B cell (primary cell): ENCODE measurements at regions not wholly inside any gene's neighbourhood (a gene's known extent, or its start where the extent isn't known, plus 50 kb on each side); places are given as distances from the start of the nearest gene placed in this dataset.

ENCODE experiments used
- ATAC-seq: fragments of 200-7000 bp; cut with Tn5 transposase; one replicate; pipeline ENCODE4 v1.10.0; 2021; ENCODE audit warnings: low read depth, mild to moderate bottlenecking, moderate number of reproducible peaks, moderate library complexity
- CTCF ChIA-PET: fragments of 350-600 bp; sonication (Branson Sonifier 250); formaldehyde crosslinking; loops from one replicate; lab custom pipeline; 2021; ENCODE audit warnings: antibody characterized with exemption, inconsistent platforms; lab: Charles Lee
- POLR2A ChIA-PET: fragments of 350-600 bp; sonication (Branson Sonifier 250); formaldehyde crosslinking; loops from one replicate; lab custom pipeline; 2021; ENCODE audit warnings: antibody characterized with exemption; lab: Charles Lee
- DNase-seq: peaks from one replicate; pipeline ENCODE4 v3.0.0; 2013
- H2AFZ ChIP-seq: 2 replicates; pipeline ENCODE4 v1.6.1; 2012; ENCODE audit warnings: mild to moderate bottlenecking, low read depth, low read length; ENCODE audit not compliant: insufficient read depth, poor library complexity, severe bottlenecking
- H3K27ac ChIP-seq, 2 donors: 1 replicate in 1 of 2; 2 replicates in 1 of 2; pipeline ENCODE4 v1.5.1; 2012 to 2013; ENCODE audit warnings: low read length in 2 of 2, mild to moderate bottlenecking in 2 of 2, moderate library complexity in 1 of 2
- H3K27me3 ChIP-seq, 4 experiments: fragments of 200-600 bp in 1 of 4; sonication (generic) in 1 of 4; replicated peaks in 1 of 4; 1 replicate in 2 of 4; 2 replicates in 2 of 4; pipeline versions ENCODE4 v1.6.1 to v1.7.0; 2013 to 2016; ENCODE audit warnings: low read length in 3 of 4, mild to moderate bottlenecking in 2 of 4, mixed read lengths in 1 of 4, moderate library complexity in 1 of 4; ENCODE audit not compliant: insufficient read depth in 4 of 4, control insufficient read depth in 3 of 4; ENCODE audit errors: control extremely low read depth in 1 of 4
- H3K36me3 ChIP-seq, 2 experiments: replicated peaks in 1 of 2; 1 replicate in 1 of 2; 2 replicates in 1 of 2; pipeline versions ENCODE4 v1.6.1 to v1.7.1; 2013; ENCODE audit warnings: low read length in 1 of 2; ENCODE audit not compliant: insufficient read depth in 2 of 2, control insufficient read depth in 1 of 2; ENCODE audit errors: control extremely low read depth in 1 of 2, extremely low read depth in 1 of 2
- H3K4me1 ChIP-seq, 2 donors: fragments of 200-600 bp in 1 of 2; sonication (generic) in 1 of 2; 1 replicate in 1 of 2; 2 replicates in 1 of 2; pipeline versions ENCODE4 v1.5.1 to v1.6.1; 2013 to 2017; ENCODE audit warnings: low read length in 2 of 2; ENCODE audit not compliant: control insufficient read depth in 2 of 2, insufficient read depth in 2 of 2
- H3K4me2 ChIP-seq: replicated peaks from 2 replicates; pipeline ENCODE3; 2012; ENCODE audit warnings: mild to moderate bottlenecking, low read depth, low read length; ENCODE audit not compliant: poor library complexity, severe bottlenecking
- H3K4me3 ChIP-seq, 5 experiments: fragments of 200-600 bp in 1 of 5; sonication (generic) in 1 of 5; 1 replicate in 3 of 5; 2 replicates in 2 of 5; pipeline versions ENCODE4 v1.5.1 to v1.7.0; 2011 to 2016; ENCODE audit warnings: low read length in 4 of 5, mild to moderate bottlenecking in 4 of 5, low read depth in 2 of 5, control low read depth in 1 of 5, moderate library complexity in 1 of 5; ENCODE audit not compliant: insufficient read depth in 1 of 5; ENCODE audit errors: control extremely low read depth in 1 of 5, extremely low read depth in 1 of 5
- H3K79me2 ChIP-seq: fragments of 200-600 bp; sonication (generic); one replicate; pipeline ENCODE4 v1.6.0; 2016; ENCODE audit warnings: low read length; ENCODE audit not compliant: control insufficient read depth, insufficient read depth
- H3K9ac ChIP-seq: fragments of 200-600 bp; sonication (generic); 2 replicates; pipeline ENCODE4 v1.6.1; 2017; ENCODE audit warnings: mild to moderate bottlenecking, low read length, moderate library complexity
- H3K9me3 ChIP-seq, 3 donors: one replicate each; pipeline versions ENCODE4 v1.6.1 to v1.7.1; 2013; ENCODE audit warnings: low read length in 2 of 3; ENCODE audit not compliant: control insufficient read depth in 2 of 3, insufficient read depth in 1 of 3; ENCODE audit errors: control extremely low read depth in 1 of 3
- H4K20me1 ChIP-seq: 2 replicates; pipeline ENCODE4 v1.6.0; 2012; ENCODE audit warnings: mild to moderate bottlenecking, low read length; ENCODE audit not compliant: insufficient read depth, control insufficient read depth, poor library complexity, severe bottlenecking
- H3K27ac Mint-ChIP-seq: one replicate; pipeline ENCODE4 v1.8.0; 2021; ENCODE audit warnings: mixed read lengths
- H3K27me3 Mint-ChIP-seq: one replicate; pipeline ENCODE4 v1.8.0; 2021; ENCODE audit warnings: mixed read lengths
- H3K4me1 Mint-ChIP-seq: one replicate; pipeline ENCODE4 v1.8.0; 2021; ENCODE audit warnings: mixed read lengths
- H3K4me3 Mint-ChIP-seq: one replicate; pipeline ENCODE4 v1.8.0; 2021; ENCODE audit warnings: mixed read lengths
- H3K9me3 Mint-ChIP-seq: one replicate; pipeline ENCODE4 v1.8.0; 2022; ENCODE audit warnings: mixed read lengths; ENCODE audit not compliant: insufficient read depth
- EZH2 ChIP-seq: IDR thresholded peaks from 2 replicates; pipeline ENCODE4 v1.6.1; 2012; ENCODE audit warnings: borderline replicate concordance, low read depth, mild to moderate bottlenecking, moderate library complexity, low read length; ENCODE audit not compliant: insufficient read depth, poor library complexity, severe bottlenecking
- WGBS: methylation state at CpG from one replicate; pipeline ENCODE4 v1.1.5; 2013; ENCODE audit warnings: missing lambda C conversion rate; ENCODE audit not compliant: insufficient coverage; 5-methylcytosine and 5-hydroxymethylcytosine counted together
- intact Hi-C: fragments of 100-400 bp; cut with micrococcal nuclease; formaldehyde crosslinking; loops from one replicate; pipeline ENCODE4 v1.10.0; 2022
- TF ChIP-seq, protein P1 (sequence below): fragments of 200-600 bp; IDR thresholded peaks from one replicate; pipeline ENCODE4 v1.8.0; 2022; ENCODE audit warnings: antibody characterized with exemption, mild to moderate bottlenecking

DNA sequence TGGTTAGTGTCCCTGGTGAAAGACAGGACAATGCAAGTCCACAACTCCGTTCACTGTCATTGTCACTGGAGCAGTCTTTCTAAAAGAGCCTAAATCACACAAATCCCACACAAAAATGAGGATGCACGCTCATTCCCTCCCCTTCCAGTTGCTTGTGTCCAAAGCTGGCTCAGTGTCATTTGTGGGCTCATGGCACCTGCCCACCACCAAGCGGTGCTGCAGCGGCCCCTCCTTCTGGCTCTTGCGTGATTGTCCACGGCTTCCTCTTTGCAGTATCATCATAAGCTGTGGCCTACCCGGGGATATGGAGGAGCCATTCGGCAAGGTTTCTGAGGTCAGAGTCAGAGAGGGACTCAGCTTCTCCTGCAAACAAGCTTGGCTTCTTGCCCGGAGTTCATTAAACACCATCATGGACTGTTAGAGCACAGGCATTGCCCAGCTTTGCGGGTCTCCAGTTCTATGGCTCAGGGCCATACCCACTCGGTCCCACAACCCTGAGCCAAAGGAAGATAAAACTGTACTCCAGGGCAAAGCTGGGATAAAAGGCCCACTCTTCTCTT, 179.4 kb upstream of the AGAP1 start:
- Histone ChIP-seq H3K27ac (no peak overlapping the region), H3K4me2 (no peak overlapping the region), H3K79me2 (no peaks in the 10 kb centered on the region), H3K9me3 (peaks cover 0 to 2% (median 0%) of the 10 kb centered on the region in 3 donors), H3K27me3 (no peaks in the 10 kb centered on the region), H3K36me3 (no peaks in the 10 kb centered on the region), H3K9ac (no peak overlapping the region), H3K4me3 (no peak overlapping the region), H4K20me1 (no peaks in the 10 kb centered on the region), H3K4me1 (no peaks in the 10 kb centered on the region), H2AFZ (no peak overlapping the region)
- ChIA-PET POLR2A (no interaction called here), CTCF (no interaction called here)
- DNase-seq (no peak), ATAC-seq (no peak)
- H3K4me3 Mint-ChIP-seq: no peak overlapping the region
- H3K4me1 Mint-ChIP-seq: no peaks in the 10 kb centered on the region
- peaks cover 7% of the 10 kb centered on the region for H3K27me3 Mint-ChIP-seq
- H3K9me3 Mint-ChIP-seq: no peaks in the 10 kb centered on the region
- no peak overlapping the region for H3K27ac Mint-ChIP-seq
- no peak for TF ChIP-seq EZH2
- TF ChIP-seq, protein P1, sequence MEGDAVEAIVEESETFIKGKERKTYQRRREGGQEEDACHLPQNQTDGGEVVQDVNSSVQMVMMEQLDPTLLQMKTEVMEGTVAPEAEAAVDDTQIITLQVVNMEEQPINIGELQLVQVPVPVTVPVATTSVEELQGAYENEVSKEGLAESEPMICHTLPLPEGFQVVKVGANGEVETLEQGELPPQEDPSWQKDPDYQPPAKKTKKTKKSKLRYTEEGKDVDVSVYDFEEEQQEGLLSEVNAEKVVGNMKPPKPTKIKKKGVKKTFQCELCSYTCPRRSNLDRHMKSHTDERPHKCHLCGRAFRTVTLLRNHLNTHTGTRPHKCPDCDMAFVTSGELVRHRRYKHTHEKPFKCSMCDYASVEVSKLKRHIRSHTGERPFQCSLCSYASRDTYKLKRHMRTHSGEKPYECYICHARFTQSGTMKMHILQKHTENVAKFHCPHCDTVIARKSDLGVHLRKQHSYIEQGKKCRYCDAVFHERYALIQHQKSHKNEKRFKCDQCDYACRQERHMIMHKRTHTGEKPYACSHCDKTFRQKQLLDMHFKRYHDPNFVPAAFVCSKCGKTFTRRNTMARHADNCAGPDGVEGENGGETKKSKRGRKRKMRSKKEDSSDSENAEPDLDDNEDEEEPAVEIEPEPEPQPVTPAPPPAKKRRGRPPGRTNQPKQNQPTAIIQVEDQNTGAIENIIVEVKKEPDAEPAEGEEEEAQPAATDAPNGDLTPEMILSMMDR: no peak
- WGBS: 90% methylated on average over 11 of the region's 11 CpGs
- intact Hi-C loops: no loop called here

DNA sequence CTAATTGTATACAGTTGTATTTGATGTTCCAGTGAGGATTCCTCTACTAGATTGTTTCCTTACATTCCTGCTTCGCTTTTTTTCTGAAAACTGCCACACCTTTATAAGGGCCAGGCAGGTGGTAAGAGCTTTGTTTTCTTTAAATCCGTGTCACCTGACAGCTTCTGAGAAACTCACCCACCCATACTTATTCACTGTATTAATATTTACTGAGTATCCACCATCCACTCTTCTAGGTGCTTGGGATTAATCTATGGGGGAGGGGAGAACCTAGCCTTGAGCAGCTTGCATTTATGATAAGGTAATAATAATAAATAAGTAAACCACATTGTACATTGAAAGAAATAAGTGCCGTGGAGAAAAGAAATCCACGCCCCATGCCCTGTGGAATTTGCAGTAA, 174.7 kb upstream of the AGAP1 start:
- peaks cover 4% of the 10 kb centered on the region for H3K27me3 Mint-ChIP-seq
- H3K4me2 ChIP-seq: no peak overlapping the region
- intact Hi-C loops: no loop called here
- no peaks in the 10 kb centered on the region for H3K27me3 ChIP-seq
- H3K4me1 Mint-ChIP-seq: no peaks in the 10 kb centered on the region
- TF ChIP-seq, protein P1: no peak
- no peak for TF ChIP-seq EZH2
- no peak overlapping the region for H3K4me3 Mint-ChIP-seq
- H2AFZ ChIP-seq: no peak overlapping the region
- H3K27ac Mint-ChIP-seq: no peak overlapping the region
- CTCF ChIA-PET: no interaction called here
- no peak for DNase-seq
- no peak overlapping the region for H3K9ac ChIP-seq
- no peak for ATAC-seq
- no peaks in the 10 kb centered on the region for H4K20me1 ChIP-seq
- H3K27ac ChIP-seq: no peak overlapping the region
- H3K79me2 ChIP-seq: no peaks in the 10 kb centered on the region
- no peaks in the 10 kb centered on the region for H3K4me1 ChIP-seq
- H3K9me3 Mint-ChIP-seq: no peaks in the 10 kb centered on the region
- 87% methylated on average over 2 of the region's 4 CpGs for WGBS
- H3K36me3 ChIP-seq: no peaks in the 10 kb centered on the region
- no peaks in the 10 kb centered on the region for H3K9me3 ChIP-seq
- POLR2A ChIA-PET: no interaction called here
- no peak overlapping the region for H3K4me3 ChIP-seq
